GM21529 (cell line): ENCODE measurements at regions not wholly inside any gene's neighbourhood (a gene's known extent, or its start where the extent isn't known, plus 50 kb on each side); places are given as distances from the start of the nearest gene placed in this dataset.
"Not testable (repeated sequence)": the region's sequence is repeated elsewhere in the genome, so short reads cannot be mapped to it uniquely, and the experiment has no call there.

ENCODE experiments used
- ATAC-seq: cut with Tn5 transposase; IDR thresholded peaks from one replicate; pipeline ENCODE4 v1.9.1; 2021; ENCODE audit not compliant: unreplicated experiment

DNA sequence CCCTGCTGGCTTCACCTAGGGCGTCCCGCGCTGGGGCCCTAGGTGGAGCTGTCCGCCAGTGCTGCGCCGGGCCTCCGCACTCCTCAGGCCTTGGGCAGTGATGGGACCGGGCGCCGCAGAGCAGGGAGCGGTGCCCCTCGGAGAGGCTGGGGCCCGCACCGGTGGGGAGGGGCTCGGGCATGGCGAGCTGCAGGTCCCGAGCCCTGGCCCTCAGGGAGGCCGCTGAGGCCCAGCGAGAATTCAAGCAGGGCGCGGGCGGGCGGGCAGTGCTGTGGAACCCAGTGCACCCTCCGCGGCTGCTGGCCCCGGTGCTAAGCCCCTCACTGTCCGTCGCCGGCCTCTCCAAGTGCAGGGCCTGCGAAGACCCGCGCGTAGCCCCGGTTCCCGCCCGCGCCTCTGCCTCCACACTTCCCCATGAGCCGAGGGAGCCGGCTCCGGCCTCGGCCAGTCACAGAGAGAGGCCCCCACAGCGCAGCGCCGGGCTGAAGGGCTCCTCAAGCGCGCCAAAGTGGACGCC, 565.1 kb upstream of the NDST4 start:
- ATAC-seq = no peak

DNA sequence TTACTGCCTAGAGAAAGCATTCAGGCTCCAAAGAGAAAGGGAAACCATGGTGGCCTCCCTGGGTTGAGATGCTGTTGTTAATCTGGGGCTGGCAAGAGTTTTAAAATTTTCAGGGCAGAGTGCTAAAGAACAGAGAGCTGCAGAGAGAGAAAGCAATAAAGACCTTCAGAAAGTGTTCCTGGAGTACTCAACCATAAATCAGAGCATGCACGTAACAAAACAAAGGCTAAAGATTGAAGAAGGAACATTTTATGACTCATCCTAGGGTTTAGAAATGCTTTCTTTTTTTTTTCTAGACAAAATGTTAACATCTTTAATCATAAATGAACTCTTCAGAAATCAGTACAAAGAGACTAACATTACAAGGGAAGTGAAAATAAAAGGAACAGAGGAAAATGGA, 562.3 kb upstream of the NDST4 start:
- ATAC-seq = no peak

- no peak for ATAC-seq
These were observed 561.1 kb upstream of the NDST4 start for GRCh38 chr4:115674485-115674884.

GRCh38 chr4:115671581-115671980, 558.2 kb upstream of the NDST4 start:
- ATAC-seq = no peak

DNA sequence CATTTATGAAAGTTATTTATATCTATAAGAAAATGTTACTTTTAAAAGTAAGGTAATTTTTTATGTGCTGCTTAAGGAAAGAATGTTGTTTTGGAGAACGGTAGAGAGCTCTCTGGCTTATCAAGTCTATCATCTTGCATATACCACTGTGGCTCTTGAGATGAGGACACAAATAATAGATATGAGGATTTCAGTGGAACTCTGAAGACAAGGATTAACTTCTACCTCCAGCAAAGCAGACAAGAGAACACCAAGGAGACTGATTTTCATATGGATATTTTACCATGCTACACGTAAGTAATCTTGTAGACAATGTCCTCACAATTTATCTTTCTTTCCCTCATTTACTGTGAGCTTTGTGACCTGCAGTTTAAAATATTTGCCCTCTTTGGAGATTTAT, 557.5 kb upstream of the NDST4 start:
- no peak for ATAC-seq

- ATAC-seq = no peak
These were observed 555.0 kb upstream of the NDST4 start for GRCh38 chr4:115668396-115668795.

GRCh38 chr4:115664285-115664684, 550.9 kb upstream of the NDST4 start:
- no peak for ATAC-seq

- no peak for ATAC-seq
These were observed 547.0 kb upstream of the NDST4 start for GRCh38 chr4:115660465-115660864.

DNA sequence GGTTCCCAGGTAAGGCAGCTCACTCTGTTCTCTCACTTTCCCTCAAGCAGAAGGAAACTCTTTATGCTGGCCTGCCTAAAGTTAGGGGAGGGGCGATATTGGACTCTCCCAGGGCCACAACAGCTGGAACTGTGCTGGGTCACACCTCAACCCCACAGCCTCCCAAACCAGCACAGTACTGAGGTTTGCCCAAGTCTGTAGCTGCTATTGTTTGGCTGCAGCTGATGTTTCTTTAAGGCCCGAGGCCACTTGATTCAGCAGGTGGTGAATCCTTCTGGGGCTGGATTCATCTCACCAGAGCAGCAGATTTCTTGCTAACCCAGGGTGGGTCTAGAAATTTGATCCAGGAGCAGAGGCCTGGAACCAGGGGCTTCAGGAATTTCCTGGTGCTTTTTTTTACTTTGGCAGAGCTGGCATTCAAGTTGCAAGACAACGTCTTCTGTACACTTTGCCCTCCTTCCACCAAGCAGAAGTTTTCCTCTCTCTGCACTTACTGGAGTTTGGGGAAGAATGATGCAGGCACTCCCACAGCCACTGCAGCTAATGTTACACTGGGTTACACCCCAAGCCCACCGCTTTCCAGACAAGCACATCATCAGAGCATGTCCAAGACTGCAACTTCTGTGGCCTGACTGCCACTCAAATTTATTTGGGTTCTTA, 544.7 kb upstream of the NDST4 start:
- no peak for ATAC-seq

GRCh38 chr4:115655626-115656025, 542.2 kb upstream of the NDST4 start:
- no peak for ATAC-seq

GRCh38 chr4:115648786-115649185, 535.4 kb upstream of the NDST4 start:
- ATAC-seq = no peak

DNA sequence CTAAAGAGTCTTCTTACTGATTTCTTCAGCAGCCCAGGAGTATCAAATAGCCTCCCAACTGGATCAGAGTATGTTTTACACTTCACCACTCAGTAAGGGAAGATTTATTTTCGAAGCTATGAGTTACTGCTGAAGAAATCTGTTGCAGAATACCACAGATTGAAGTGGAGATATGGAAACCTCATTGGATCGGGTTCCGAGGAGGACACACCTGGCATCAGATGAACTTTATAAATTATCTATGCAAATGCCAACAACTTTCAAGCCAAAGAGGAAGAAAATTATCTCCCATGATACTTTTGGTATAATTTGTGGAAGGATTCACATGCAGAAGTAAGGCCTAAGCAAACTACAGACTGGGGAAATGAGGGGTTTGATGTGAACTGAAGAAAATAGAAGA, 515.9 kb upstream of the NDST4 start:
- ATAC-seq = no peak

DNA sequence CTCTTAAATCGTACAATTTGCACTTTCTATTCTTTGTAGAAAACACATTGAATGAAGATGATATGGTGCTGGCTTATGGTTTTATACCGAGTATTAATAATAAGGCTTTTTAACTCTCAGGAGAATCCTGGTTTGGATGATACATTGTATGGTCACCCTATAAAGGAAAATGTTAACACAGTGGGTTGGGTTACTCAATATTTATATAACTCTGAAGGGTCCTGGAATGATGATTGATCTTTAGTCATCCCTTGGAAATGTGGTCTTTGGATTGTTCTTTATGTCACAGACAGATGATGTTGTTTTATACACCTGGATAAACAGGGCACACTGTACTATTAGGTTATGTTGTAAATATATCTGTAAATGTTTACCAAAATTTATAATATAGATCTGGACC, 496.2 kb upstream of the NDST4 start:
- ATAC-seq = no peak

GRCh38 chr4:115607311-115607710, 493.9 kb upstream of the NDST4 start:
- no peak for ATAC-seq

DNA sequence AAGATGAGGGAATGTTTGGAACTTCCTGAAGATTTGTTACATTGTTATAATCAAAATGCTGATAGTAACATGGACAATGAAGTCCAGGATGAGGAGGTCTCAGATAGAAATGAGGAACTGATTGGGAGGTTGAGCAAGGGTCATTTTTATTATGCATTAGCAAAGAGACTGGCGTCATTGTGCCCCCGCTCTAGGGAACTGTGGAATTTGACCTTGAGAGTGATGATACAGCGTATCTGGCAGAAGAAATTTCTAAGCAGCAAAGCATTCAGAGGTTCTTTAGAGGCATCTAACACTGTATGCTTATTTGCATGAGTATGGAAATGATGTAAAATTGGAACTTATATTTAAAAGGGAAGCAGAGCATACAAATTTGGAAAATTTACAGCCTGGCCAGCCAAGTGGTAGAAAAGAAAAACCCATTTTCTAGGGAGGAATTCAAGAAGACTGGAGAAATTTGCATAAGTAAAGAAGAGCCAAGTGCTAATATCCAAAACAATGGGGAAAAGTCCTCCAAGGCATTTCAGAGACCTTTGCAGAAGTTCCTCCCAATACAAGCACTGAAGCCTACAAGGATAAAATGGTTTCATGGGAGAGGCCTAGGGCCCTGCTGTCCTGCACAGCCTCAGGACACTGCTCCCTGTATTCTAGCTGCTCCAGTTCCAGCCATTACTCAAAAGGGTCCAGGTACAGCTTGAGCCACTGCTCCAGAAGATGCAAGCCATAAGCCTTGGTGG, 483.0 kb upstream of the NDST4 start:
- ATAC-seq = no peak

DNA sequence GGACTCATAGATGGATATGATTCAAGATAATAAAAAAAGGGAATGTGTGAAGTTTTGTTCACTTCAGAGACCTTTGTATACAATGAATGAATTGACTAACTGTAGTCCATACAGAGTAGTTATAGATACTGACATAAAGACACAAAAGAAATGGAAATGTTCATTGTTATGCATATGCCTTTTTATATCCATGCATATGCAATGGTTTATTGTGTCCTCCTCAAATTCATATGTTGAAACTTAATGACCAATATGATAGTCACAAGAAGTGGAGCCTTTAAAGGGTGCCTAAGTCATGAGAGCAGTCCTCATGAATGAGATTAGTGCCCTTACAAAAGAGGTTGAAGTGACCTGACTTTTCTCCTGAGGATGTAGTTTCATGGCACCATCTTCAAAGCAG, 467.5 kb upstream of the NDST4 start:
- no peak for ATAC-seq

- no peak for ATAC-seq
These were observed 462.4 kb upstream of the NDST4 start for GRCh38 chr4:115575851-115576250.

- ATAC-seq = no peak
These were observed 449.1 kb upstream of the NDST4 start for GRCh38 chr4:115562506-115562905.

DNA sequence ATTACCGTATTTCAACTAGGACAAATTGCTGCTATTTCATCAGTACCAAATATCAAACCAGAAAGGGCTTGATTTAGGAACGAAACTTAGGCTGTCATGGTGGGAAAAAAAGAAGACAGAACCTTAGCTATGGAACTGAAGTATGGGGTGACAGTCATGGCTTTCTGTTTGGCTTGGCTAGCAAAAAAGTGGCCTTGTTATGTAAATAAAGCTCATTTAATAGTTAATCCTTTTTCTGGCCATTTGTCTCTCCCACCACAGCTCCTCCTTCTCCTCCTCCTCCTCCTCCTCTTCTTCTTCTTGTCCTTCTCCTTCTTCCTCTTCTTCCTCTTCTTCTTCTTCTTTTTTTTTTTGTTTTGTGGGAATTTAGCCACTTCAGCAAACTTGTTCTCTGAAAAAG, 434.7 kb upstream of the NDST4 start:
- no peak for ATAC-seq

- ATAC-seq = no peak
These were observed 424.0 kb upstream of the NDST4 start for GRCh38 chr4:115537387-115537786.

DNA sequence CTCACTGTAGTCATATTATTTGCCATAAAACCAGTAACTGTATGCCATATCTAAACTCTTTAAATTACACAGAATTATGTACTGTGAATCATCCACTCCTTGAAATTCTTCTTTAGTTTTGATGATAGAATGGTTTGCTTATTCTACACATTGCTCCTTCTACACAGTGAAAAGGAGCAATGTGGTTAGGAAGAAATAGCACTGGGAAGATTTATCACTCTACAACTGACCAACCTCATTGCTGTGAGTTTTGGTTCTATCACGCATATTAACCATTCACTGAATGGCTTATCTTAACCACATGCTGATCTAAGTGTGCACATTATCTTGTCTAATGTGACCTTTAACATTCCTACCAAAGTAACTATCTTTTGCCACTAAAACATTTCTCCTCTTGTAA, 415.7 kb upstream of the NDST4 start:
- ATAC-seq = no peak

GRCh38 chr4:115519476-115519875, 406.1 kb upstream of the NDST4 start:
- not testable (repeated sequence) for ATAC-seq

- peak; percentile 94 for ATAC-seq
These were observed 402.4 kb upstream of the NDST4 start for GRCh38 chr4:115515772-115516171.
